Mesenchymal stem cell (in vitro differentiated cells and primary cell): ENCODE measurements at regions not wholly inside any gene's neighbourhood (a gene's known extent, or its start where the extent isn't known, plus 50 kb on each side); places are given as distances from the start of the nearest gene placed in this dataset.
A peak's percentile ranks its signal among the peaks of the same experiment; 100 is the strongest.

Experiments used
- DNase-seq: peaks from one replicate; pipeline ENCODE4 v3.0.0-alpha.2; 2013
- H2AFZ ChIP-seq: one replicate; pipeline ENCODE4 v1.6.1; 2013; ENCODE audit warnings: low read depth, mild to moderate bottlenecking, control low read depth, inconsistent platforms, low read length, moderate library complexity
- H2AK5ac ChIP-seq: 2 replicates; pipeline ENCODE4 v1.6.1; 2013; ENCODE audit warnings: low read length, moderate library complexity, mild to moderate bottlenecking, inconsistent platforms; ENCODE audit not compliant: severe bottlenecking
- H2BK120ac ChIP-seq: one replicate; pipeline ENCODE4 v1.6.1; 2013; ENCODE audit warnings: low read depth, mild to moderate bottlenecking, inconsistent platforms, low read length, moderate library complexity
- H2BK12ac ChIP-seq, 2 experiments: one replicate each; pipeline ENCODE4 v1.6.1; 2013; ENCODE audit warnings: inconsistent platforms in 2 of 2, low read length in 2 of 2, mild to moderate bottlenecking in 2 of 2, moderate library complexity in 2 of 2, control low read depth in 1 of 2
- H2BK15ac ChIP-seq: one replicate; pipeline ENCODE4 v1.6.1; 2013; ENCODE audit warnings: mild to moderate bottlenecking, low read depth, inconsistent platforms; ENCODE audit not compliant: poor library complexity, severe bottlenecking
- H2BK5ac ChIP-seq: 2 replicates; pipeline ENCODE4 v1.6.1; 2013; ENCODE audit warnings: low read depth, mild to moderate bottlenecking, low read length, control low read depth, inconsistent platforms; ENCODE audit not compliant: poor library complexity, severe bottlenecking
- H3K14ac ChIP-seq, 2 experiments: one replicate each; pipeline ENCODE4 v1.6.1; 2013; ENCODE audit warnings: inconsistent platforms in 2 of 2, low read length in 2 of 2, control low read depth in 1 of 2, mild to moderate bottlenecking in 1 of 2, moderate library complexity in 1 of 2
- H3K18ac ChIP-seq, 2 experiments: one replicate each; pipeline ENCODE4 v1.6.1; 2013; ENCODE audit warnings: inconsistent platforms in 2 of 2, low read length in 2 of 2, control low read depth in 1 of 2, low read depth in 1 of 2, mild to moderate bottlenecking in 1 of 2
- H3K23ac ChIP-seq, 2 experiments: one replicate each; pipeline ENCODE4 v1.6.1; 2013; ENCODE audit warnings: inconsistent platforms in 2 of 2, low read length in 2 of 2, mild to moderate bottlenecking in 2 of 2, moderate library complexity in 2 of 2, control low read depth in 1 of 2
- H3K27ac ChIP-seq: 2 replicates; pipeline ENCODE4 v1.5.1; 2013; ENCODE audit warnings: mild to moderate bottlenecking, moderate library complexity, low read length, control low read depth, inconsistent platforms; ENCODE audit not compliant: poor library complexity, severe bottlenecking
- H3K27me3 ChIP-seq, 2 experiments: 2 replicates each; pipeline versions ENCODE4 v1.6.1 to v1.7.0; 2013; ENCODE audit warnings: low read length in 2 of 2, mild to moderate bottlenecking in 2 of 2, moderate library complexity in 2 of 2, control low read depth in 1 of 2, inconsistent platforms in 1 of 2; ENCODE audit not compliant: control insufficient read depth in 1 of 2, insufficient read depth in 1 of 2
- H3K36me3 ChIP-seq, 2 experiments: 2 replicates each; pipeline versions ENCODE4 v1.6.1 to v1.7.0; 2013; ENCODE audit warnings: low read length in 2 of 2, control low read depth in 1 of 2, inconsistent platforms in 1 of 2, low read depth in 1 of 2, mild to moderate bottlenecking in 1 of 2; ENCODE audit not compliant: insufficient read depth in 2 of 2, control insufficient read depth in 1 of 2
- H3K4ac ChIP-seq, 2 experiments: one replicate each; pipeline ENCODE4 v1.6.1; 2013; ENCODE audit warnings: inconsistent platforms in 2 of 2, low read length in 2 of 2, mild to moderate bottlenecking in 2 of 2, moderate library complexity in 2 of 2, control low read depth in 1 of 2, low read depth in 1 of 2
- H3K4me1 ChIP-seq: 2 replicates; pipeline ENCODE4 v1.6.1; 2013; ENCODE audit warnings: low read depth, low read length, control low read depth; ENCODE audit not compliant: control insufficient read depth, insufficient read depth
- H3K4me2 ChIP-seq: 2 replicates; pipeline ENCODE4 v1.6.1; 2013; ENCODE audit warnings: low read length, mild to moderate bottlenecking, inconsistent platforms; ENCODE audit not compliant: poor library complexity, severe bottlenecking
- H3K4me3 ChIP-seq, 2 experiments: 2 replicates each; pipeline versions ENCODE4 v1.5.1 to v1.7.0; 2013; ENCODE audit warnings: low read length in 2 of 2, mild to moderate bottlenecking in 2 of 2, control low read depth in 1 of 2, low read depth in 1 of 2; ENCODE audit not compliant: insufficient read depth in 1 of 2
- H3K79me1 ChIP-seq: replicated peaks from 2 replicates; pipeline ENCODE4 v1.6.1; 2013; ENCODE audit warnings: mild to moderate bottlenecking, control low read depth, low read length, inconsistent platforms; ENCODE audit not compliant: poor library complexity, severe bottlenecking
- H3K9ac ChIP-seq: 2 replicates; pipeline ENCODE4 v1.7.0; 2013; ENCODE audit warnings: mild to moderate bottlenecking, low read length, moderate library complexity
- H3K9me3 ChIP-seq: 2 replicates; pipeline ENCODE4 v1.7.0; 2013; ENCODE audit warnings: mild to moderate bottlenecking, low read length; ENCODE audit not compliant: control insufficient read depth
- H4K8ac ChIP-seq: one replicate; pipeline ENCODE4 v1.6.1; 2013; ENCODE audit warnings: inconsistent platforms, mild to moderate bottlenecking, low read length, moderate library complexity
- H4K91ac ChIP-seq: one replicate; pipeline ENCODE4 v1.6.1; 2013; ENCODE audit warnings: mild to moderate bottlenecking, low read length, inconsistent platforms
- WGBS: methylation state at CpG from one replicate; pipeline ENCODE4 v1.1.7; 2013; ENCODE audit warnings: mixed read lengths; 5-methylcytosine and 5-hydroxymethylcytosine counted together

DNA sequence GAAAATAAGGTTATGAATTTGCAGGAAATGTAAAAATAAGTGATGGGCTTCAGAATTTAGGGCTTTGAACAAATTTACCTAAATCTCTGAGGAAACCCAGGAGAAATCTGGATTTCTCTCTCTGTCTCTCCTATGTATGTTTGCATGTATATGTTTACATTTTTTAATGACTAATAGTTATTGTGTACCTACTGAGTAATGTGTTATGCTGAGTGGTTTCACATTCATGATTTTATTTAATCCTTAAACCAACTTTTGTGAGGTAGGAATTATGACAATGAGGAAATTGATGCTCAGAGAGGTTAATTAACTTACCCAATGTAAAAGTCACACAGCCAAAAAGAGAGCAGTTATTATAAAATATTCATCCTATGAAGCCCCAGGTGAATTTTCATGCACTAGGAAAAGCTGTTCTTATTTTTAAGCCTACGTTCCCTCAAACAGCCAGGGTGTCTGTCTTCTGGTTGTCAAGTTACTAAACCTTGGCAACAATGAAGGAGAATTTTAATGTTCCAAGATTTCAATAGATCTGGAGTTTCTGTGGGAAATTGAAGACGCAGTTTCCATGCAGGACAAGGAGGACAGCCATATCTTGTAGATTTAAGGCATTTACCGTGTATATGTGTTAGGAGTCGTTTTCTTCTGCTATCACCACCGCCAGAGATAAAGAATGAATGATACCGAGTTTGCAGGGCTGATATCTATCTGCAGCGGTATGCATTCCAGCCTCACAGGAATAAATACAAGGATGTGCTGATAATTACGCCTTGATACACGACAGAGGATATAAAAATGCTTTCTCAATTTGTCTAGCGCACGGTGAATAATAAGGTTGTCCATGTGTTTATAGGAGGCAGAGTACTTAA is 484.8 kb downstream of the ZSWIM6 start:
- no peak overlapping the region for H2BK5ac ChIP-seq
- no peak overlapping the region for H3K18ac ChIP-seq
- H3K4me2 ChIP-seq, result no peak overlapping the region
- H4K8ac ChIP-seq, result no peak overlapping the region
- H3K9ac ChIP-seq, result no peak overlapping the region
- no peaks in the 10 kb centered on the region for H3K9me3 ChIP-seq
- H2AK5ac ChIP-seq, result no peak overlapping the region
- H2AFZ ChIP-seq, result no peak overlapping the region
- no peak overlapping the region for H3K4ac ChIP-seq
- no peaks in the 10 kb centered on the region for H3K79me1 ChIP-seq
- no peak overlapping the region for H2BK15ac ChIP-seq
- H3K14ac ChIP-seq, result no peak overlapping the region
- no peak overlapping the region for H3K23ac ChIP-seq
- DNase-seq, result no peak
- H3K27ac ChIP-seq, result no peak overlapping the region
- no peak overlapping the region for H3K4me3 ChIP-seq
- H3K36me3 ChIP-seq, result peaks cover 0 to 3% of the 10 kb centered on the region in 2 experiments
- 81% methylated on average over 11 of the region's 11 CpGs for WGBS
- no peak overlapping the region for H2BK12ac ChIP-seq
- no peaks in the 10 kb centered on the region for H3K4me1 ChIP-seq
- no peak overlapping the region for H4K91ac ChIP-seq
- peaks cover 0 to 17% of the 10 kb centered on the region in 2 experiments for H3K27me3 ChIP-seq
- no peak overlapping the region for H2BK120ac ChIP-seq

DNA sequence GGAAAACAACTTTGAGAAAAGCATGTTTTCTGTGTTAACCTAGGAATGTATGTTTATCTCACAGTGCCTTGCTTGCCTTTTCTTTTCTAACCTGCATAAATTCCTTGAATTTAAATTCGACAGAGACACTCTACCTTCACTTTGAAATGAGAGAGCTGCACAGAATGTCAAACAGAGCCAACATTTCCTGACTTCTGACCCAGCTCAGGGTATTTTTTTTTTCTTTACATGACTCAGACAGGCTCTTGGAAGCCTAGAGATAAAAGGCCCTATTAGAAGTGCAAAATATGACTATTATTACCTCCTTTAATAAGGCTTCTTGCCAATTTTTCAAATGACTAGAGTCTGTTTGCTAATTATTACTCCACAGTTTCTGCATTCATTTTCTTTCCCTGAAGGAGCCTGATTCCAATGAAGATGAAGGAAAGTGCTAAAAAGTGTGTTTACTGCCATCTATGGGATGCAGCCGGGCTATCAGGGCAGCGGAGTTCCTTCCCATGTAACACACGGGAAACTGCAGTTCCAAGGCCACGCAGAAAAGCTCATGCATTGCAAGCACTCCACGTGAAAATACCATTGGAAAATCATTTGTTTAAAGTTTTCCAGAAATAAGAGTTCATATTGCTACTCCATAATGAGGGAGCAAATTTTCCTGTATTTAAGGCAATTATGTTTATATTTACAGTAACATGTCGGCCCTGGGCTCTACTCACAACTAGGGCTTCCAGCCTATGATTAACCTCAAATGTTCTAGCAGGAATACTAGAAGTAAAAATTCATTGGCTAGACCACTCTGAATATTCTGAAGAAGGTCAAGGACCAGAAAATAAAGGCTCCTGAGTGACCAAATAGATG is 485.6 kb downstream of the ZSWIM6 start:
- Histone ChIP-seq H2BK12ac (no peak overlapping the region), H3K4me2 (no peak overlapping the region), H4K91ac (no peak overlapping the region), H3K9me3 (no peaks in the 10 kb centered on the region), H2AFZ (no peak overlapping the region), H3K36me3 (peaks cover 0 to 2% of the 10 kb centered on the region in 2 experiments), H3K4me3 (no peak overlapping the region), H2BK5ac (no peak overlapping the region), H2BK15ac (no peak overlapping the region), H3K4ac (no peak overlapping the region), H3K79me1 (no peaks in the 10 kb centered on the region), H4K8ac (no peak overlapping the region), H3K23ac (no peak overlapping the region), H3K14ac (no peak overlapping the region), H2BK120ac (no peak overlapping the region), H3K9ac (peak overlapping the region; percentile 0), H3K18ac (no peak overlapping the region), H3K27ac (no peak overlapping the region), H2AK5ac (no peak overlapping the region), H3K4me1 (no peaks in the 10 kb centered on the region), H3K27me3 (peaks cover 0 to 18% of the 10 kb centered on the region in 2 experiments)
- WGBS, result 31% methylated on average over 6 of the region's 7 CpGs
- peak; percentile 63 for DNase-seq

- H3K4ac ChIP-seq, result no peak overlapping the region
- H3K36me3 ChIP-seq, result no peaks in the 10 kb centered on the region
Observed at GRCh38 chr5:61820836-61821235, 485.2 kb upstream of the KIF2A start.

GRCh38 chr5:61821561-61821960 is 484.4 kb upstream of the KIF2A start:
- Histone ChIP-seq H3K23ac (no peak overlapping the region), H3K27ac (no peak overlapping the region), H4K8ac (no peak overlapping the region), H3K14ac (no peak overlapping the region), H3K18ac (no peak overlapping the region), H2BK12ac (no peak overlapping the region), H2AK5ac (no peak overlapping the region), H3K9ac (no peak overlapping the region), H3K4me2 (no peak overlapping the region), H3K9me3 (no peaks in the 10 kb centered on the region), H2AFZ (no peak overlapping the region), H4K91ac (no peak overlapping the region), H3K4me1 (no peaks in the 10 kb centered on the region), H3K4ac (no peak overlapping the region), H3K27me3 (peaks cover 0 to 18% of the 10 kb centered on the region in 2 experiments), H3K79me1 (no peaks in the 10 kb centered on the region), H2BK5ac (no peak overlapping the region), H2BK15ac (no peak overlapping the region), H2BK120ac (no peak overlapping the region), H3K4me3 (no peak overlapping the region), H3K36me3 (no peaks in the 10 kb centered on the region)
- no CpG with 5 or more reads among the region's 2 CpGs for WGBS
- DNase-seq, result no peak

More at GRCh38 chr5:61820836-61821235, 485.2 kb upstream of the KIF2A start:
- H3K18ac ChIP-seq, result no peak overlapping the region
- no peak overlapping the region for H3K4me2 ChIP-seq
- H3K4me1 ChIP-seq, result no peaks in the 10 kb centered on the region
- H3K9me3 ChIP-seq, result no peaks in the 10 kb centered on the region
- H2AK5ac ChIP-seq, result no peak overlapping the region
- H2BK12ac ChIP-seq, result no peak overlapping the region
- no peak overlapping the region for H2BK120ac ChIP-seq
- no peaks in the 10 kb centered on the region for H3K79me1 ChIP-seq
- H2BK15ac ChIP-seq, result no peak overlapping the region
- 93% methylated on average over 3 of the region's 4 CpGs for WGBS
- H3K14ac ChIP-seq, result no peak overlapping the region
- H3K9ac ChIP-seq, result no peak overlapping the region
- H2AFZ ChIP-seq, result no peak overlapping the region
- H3K4me3 ChIP-seq, result no peak overlapping the region
- no peak overlapping the region for H4K8ac ChIP-seq
- H3K27me3 ChIP-seq, result peaks cover 0 to 18% of the 10 kb centered on the region in 2 experiments
- no peak overlapping the region for H2BK5ac ChIP-seq
- DNase-seq, result no peak
- H3K23ac ChIP-seq, result no peak overlapping the region
- H3K27ac ChIP-seq, result no peak overlapping the region
- H4K91ac ChIP-seq, result no peak overlapping the region
